ENCODE measurements at regions not wholly inside any gene's neighbourhood (a gene's known extent, or its start where the extent isn't known, plus 50 kb on each side); places are given as distances from the start of the nearest gene placed in this dataset.

DNA sequence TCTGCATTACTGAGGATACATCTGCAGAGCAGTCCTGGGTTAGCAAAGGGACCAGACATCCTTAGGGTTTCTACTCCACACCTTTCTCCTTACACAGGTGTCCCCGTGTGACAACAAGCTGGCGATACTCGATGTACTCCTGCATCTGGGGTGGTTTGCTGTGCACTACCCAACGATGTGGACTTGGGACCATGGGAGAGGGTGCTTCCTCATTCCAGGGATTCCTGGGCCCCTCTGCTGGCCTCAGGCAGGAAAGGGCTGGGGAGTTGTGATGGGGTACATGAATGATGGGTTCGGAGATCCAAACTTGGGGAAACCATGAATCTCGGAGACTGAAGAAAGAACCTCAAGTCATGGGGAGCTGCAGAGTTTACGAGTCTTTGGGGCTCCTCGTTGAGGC is 179.6 kb upstream of the GALNT17 start:
- FAIRE-seq (no peak), DNase-seq (ENCODE audit: low read depth, low spot score) (no peak)
- dilution Hi-C loops (cut with MboI; ENCODE audit: extremely low pct_ligation_motif_present, low sequenced_read_pairs) (no loop called here), intact Hi-C loops (cut with micrococcal nuclease) (no loop called here)
- no peak for TF ChIP-seq JUN (IDR thresholded peaks at IDR 0.05; ENCODE audit: borderline replicate concordance, insufficient read depth, insufficient read length, low read depth)
- no peak for TF ChIP-seq GATA2 (IDR thresholded peaks at IDR 0.05; ENCODE audit: insufficient read depth, insufficient read length, low read depth, low read length)
- TF ChIP-seq, protein P1, sequence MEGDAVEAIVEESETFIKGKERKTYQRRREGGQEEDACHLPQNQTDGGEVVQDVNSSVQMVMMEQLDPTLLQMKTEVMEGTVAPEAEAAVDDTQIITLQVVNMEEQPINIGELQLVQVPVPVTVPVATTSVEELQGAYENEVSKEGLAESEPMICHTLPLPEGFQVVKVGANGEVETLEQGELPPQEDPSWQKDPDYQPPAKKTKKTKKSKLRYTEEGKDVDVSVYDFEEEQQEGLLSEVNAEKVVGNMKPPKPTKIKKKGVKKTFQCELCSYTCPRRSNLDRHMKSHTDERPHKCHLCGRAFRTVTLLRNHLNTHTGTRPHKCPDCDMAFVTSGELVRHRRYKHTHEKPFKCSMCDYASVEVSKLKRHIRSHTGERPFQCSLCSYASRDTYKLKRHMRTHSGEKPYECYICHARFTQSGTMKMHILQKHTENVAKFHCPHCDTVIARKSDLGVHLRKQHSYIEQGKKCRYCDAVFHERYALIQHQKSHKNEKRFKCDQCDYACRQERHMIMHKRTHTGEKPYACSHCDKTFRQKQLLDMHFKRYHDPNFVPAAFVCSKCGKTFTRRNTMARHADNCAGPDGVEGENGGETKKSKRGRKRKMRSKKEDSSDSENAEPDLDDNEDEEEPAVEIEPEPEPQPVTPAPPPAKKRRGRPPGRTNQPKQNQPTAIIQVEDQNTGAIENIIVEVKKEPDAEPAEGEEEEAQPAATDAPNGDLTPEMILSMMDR (IDR thresholded peaks at IDR 0.05; ENCODE audit: extremely low read depth in 1 of 2, insufficient read depth in 1 of 2, low read depth in 1 of 2, low read length in 2 of 2), result no peak
- TF ChIP-seq, protein P2, sequence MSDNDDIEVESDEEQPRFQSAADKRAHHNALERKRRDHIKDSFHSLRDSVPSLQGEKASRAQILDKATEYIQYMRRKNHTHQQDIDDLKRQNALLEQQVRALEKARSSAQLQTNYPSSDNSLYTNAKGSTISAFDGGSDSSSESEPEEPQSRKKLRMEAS (IDR thresholded peaks at IDR 0.05; ENCODE audit: insufficient read depth, insufficient read length), result no peak
- TF ChIP-seq EZH2 (IDR thresholded peaks at IDR 0.05; ENCODE audit: borderline replicate concordance, low read depth, low read length, severe bottlenecking), result no peak
- TF ChIP-seq MYC (IDR thresholded peaks at IDR 0.05; ENCODE audit: low read depth, low read length), result no peak
- no peak for TF ChIP-seq FOS (IDR thresholded peaks at IDR 0.05; ENCODE audit: borderline replicate concordance, insufficient read depth, low read length)
- no peak for TF ChIP-seq POLR2AphosphoS5 (IDR thresholded peaks at IDR 0.05; ENCODE audit: insufficient read depth, low read depth, low read length)
- TF ChIP-seq POLR2A (IDR thresholded peaks at IDR 0.05; ENCODE audit: low read depth, low read length), result no peak
- no peak overlapping the region for H3K27ac ChIP-seq (ENCODE audit: insufficient read depth, low read depth, low read length)
- no peaks in the 10 kb centered on the region for H3K4me1 ChIP-seq (ENCODE audit: control insufficient read depth, extremely low read depth, insufficient read depth, low read length)
- no peaks in the 10 kb centered on the region for H4K20me1 ChIP-seq (replicated peaks; ENCODE audit: control insufficient read depth, extremely low read depth, insufficient read depth, low read length)
- H2AFZ ChIP-seq (ENCODE audit: low read depth, low read length), result no peak overlapping the region
- CTCF ChIA-PET, result no interaction called here
- no peaks in the 10 kb centered on the region for H3K79me2 ChIP-seq (ENCODE audit: control insufficient read depth, insufficient read depth, low read length)
- BruUV-seq (replicated peaks), result no TSS peak
- no peaks in the 10 kb centered on the region for H3K9me1 ChIP-seq (replicated peaks; ENCODE audit: control insufficient read depth, extremely low read depth, insufficient read depth, low read length)
- H3K9me3 ChIP-seq (replicated peaks; ENCODE audit: control insufficient read depth, insufficient read depth, low read length), result peaks cover 6% of the 10 kb centered on the region
- H3K4me2 ChIP-seq (ENCODE audit: insufficient read depth, low read length), result no peak overlapping the region
- H3K27me3 ChIP-seq (ENCODE audit: control insufficient read depth in 2 of 2, insufficient read depth in 2 of 2, low read length in 2 of 2), result no peaks in the 10 kb centered on the region
- H3K36me3 ChIP-seq (ENCODE audit: control insufficient read depth in 2 of 2, extremely low read depth in 1 of 2, insufficient read depth in 2 of 2, low read length in 2 of 2), result no peaks in the 10 kb centered on the region
- H3K9ac ChIP-seq (replicated peaks; ENCODE audit: extremely low read depth, insufficient read depth, low read length), result no peak overlapping the region
- POLR2A ChIA-PET, result no interaction called here
- H3K4me3 ChIP-seq (replicated peaks in 1 of 3; ENCODE audit: insufficient read depth in 1 of 3, low read depth in 1 of 3, low read length in 3 of 3), result no peak overlapping the region
